ENCODE measurements at regions not wholly inside any gene's neighbourhood (a gene's known extent, or its start where the extent isn't known, plus 50 kb on each side); places are given as distances from the start of the nearest gene placed in this dataset.

DNA sequence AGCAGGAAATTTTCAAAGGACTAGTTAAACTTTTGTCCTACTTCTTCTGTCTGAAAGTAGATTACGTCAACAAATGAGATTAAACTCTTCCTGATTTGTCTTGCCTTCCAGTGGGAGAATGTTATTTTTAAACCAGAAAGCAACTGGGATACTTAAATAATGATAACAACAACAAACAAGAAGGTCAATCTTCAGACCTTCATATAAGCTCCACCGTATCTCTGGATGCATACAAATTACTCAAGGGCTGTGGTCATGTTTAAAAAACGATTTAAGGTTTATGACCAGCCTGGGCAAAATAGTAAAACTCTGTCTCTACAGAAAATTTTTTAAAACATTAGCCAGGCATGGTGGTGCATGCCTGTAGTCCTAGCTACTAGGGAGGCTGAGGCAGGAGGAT lies 145.3 kb upstream of the NPHP3 start:
- TF ChIP-seq, protein P1, sequence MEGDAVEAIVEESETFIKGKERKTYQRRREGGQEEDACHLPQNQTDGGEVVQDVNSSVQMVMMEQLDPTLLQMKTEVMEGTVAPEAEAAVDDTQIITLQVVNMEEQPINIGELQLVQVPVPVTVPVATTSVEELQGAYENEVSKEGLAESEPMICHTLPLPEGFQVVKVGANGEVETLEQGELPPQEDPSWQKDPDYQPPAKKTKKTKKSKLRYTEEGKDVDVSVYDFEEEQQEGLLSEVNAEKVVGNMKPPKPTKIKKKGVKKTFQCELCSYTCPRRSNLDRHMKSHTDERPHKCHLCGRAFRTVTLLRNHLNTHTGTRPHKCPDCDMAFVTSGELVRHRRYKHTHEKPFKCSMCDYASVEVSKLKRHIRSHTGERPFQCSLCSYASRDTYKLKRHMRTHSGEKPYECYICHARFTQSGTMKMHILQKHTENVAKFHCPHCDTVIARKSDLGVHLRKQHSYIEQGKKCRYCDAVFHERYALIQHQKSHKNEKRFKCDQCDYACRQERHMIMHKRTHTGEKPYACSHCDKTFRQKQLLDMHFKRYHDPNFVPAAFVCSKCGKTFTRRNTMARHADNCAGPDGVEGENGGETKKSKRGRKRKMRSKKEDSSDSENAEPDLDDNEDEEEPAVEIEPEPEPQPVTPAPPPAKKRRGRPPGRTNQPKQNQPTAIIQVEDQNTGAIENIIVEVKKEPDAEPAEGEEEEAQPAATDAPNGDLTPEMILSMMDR (IDR thresholded peaks at IDR 0.05; ENCODE audit: low read depth, low read length) = no peak
- TF ChIP-seq POLR2A (IDR thresholded peaks at IDR 0.05; ENCODE audit: extremely low read depth, insufficient read length) = no peak
- TF ChIP-seq, protein P2, sequence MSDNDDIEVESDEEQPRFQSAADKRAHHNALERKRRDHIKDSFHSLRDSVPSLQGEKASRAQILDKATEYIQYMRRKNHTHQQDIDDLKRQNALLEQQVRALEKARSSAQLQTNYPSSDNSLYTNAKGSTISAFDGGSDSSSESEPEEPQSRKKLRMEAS (IDR thresholded peaks at IDR 0.05; ENCODE audit: low read depth, low read length) = no peak
- TF ChIP-seq MYC (IDR thresholded peaks at IDR 0.05; ENCODE audit: low read depth, low read length) = no peak
